ENCODE measurements at regions not wholly inside any gene's neighbourhood (a gene's known extent, or its start where the extent isn't known, plus 50 kb on each side); places are given as distances from the start of the nearest gene placed in this dataset.

DNA sequence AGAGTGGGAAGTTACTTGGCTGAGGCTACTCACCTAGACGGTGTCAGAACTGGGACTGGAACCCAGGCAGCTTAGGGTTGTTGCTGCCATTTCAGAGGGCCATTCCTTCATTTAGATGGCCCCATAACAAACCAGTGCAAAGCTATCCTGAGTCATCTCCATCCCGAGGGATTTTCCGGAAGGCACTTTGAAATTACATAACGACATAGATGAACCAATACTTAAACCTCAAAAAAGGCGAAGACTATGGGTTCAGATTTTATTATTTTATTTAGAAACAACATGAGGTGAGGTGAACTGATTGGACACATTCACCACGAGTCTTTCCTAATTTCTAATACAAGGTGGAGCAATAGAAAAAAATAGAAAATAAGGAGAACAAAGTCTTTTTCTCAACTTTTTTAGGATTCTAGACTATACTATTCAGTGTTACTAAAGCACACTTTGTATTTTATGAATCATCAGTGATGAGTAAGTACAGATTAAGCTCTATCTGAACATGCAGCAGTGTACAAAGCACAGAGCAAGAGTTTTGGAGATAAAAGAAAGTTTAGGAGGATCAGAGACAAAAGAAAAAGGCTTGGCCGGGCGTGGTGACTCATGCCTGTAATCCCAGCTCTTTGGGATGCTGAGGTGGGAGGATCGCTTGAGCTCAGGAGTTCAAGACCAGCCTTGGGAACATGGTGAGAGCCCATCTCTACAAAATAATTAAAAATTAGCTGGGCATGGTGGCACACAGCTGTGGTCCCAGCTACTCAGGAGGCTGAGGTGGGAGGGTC lies 79.5 kb upstream of the SVIL start:
- no peaks in the 10 kb centered on the region for H3K27me3 Mint-ChIP-seq (ENCODE audit: unreplicated experiment)

DNA sequence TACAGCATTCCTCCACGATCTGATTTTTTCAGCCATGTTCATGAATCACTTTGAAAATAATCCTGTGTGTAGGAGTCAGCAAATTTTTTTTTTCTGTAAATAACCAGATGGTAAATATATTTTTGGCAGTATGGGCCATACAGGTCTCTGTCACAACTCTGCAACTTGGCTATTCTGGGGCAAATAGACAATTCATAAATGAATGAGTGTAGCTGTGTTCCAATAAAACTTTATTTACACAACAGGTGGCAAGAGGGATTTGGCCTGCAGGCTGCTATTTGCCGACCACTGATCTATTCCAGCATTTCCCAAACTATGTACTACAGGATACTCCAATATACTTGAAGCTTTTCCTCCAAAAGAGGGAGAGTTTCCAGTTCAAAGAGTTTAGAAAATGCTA lies 78.7 kb upstream of the SVIL start:
- Mint-ChIP-seq H3K36me3 (ENCODE audit: unreplicated experiment) (peaks cover 22% of the 10 kb centered on the region), H3K9me3 (ENCODE audit: unreplicated experiment) (no peaks in the 10 kb centered on the region), H3K4me1 (ENCODE audit: unreplicated experiment) (peaks cover 43% of the 10 kb centered on the region), H3K4me3 (ENCODE audit: unreplicated experiment) (no peak overlapping the region), H3K27ac (ENCODE audit: unreplicated experiment) (no peak overlapping the region), H3K27me3 (ENCODE audit: unreplicated experiment) (no peaks in the 10 kb centered on the region)
- no peak for DNase-seq (ENCODE audit: extremely low spot score, unreplicated experiment)
- TF ChIP-seq, protein P1, sequence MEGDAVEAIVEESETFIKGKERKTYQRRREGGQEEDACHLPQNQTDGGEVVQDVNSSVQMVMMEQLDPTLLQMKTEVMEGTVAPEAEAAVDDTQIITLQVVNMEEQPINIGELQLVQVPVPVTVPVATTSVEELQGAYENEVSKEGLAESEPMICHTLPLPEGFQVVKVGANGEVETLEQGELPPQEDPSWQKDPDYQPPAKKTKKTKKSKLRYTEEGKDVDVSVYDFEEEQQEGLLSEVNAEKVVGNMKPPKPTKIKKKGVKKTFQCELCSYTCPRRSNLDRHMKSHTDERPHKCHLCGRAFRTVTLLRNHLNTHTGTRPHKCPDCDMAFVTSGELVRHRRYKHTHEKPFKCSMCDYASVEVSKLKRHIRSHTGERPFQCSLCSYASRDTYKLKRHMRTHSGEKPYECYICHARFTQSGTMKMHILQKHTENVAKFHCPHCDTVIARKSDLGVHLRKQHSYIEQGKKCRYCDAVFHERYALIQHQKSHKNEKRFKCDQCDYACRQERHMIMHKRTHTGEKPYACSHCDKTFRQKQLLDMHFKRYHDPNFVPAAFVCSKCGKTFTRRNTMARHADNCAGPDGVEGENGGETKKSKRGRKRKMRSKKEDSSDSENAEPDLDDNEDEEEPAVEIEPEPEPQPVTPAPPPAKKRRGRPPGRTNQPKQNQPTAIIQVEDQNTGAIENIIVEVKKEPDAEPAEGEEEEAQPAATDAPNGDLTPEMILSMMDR (IDR thresholded peaks at IDR 0.05) = no peak

More for the DNA sequence above, 79.5 kb upstream of the SVIL start:
- peaks cover 3% of the 10 kb centered on the region for H3K9me3 Mint-ChIP-seq (ENCODE audit: unreplicated experiment)
- peak; percentile 32 for DNase-seq (ENCODE audit: extremely low spot score, unreplicated experiment)
- TF ChIP-seq, protein P1 (IDR thresholded peaks at IDR 0.05) = no peak
- peaks cover 21% of the 10 kb centered on the region for H3K36me3 Mint-ChIP-seq (ENCODE audit: unreplicated experiment)
- peaks cover 40% of the 10 kb centered on the region for H3K4me1 Mint-ChIP-seq (ENCODE audit: unreplicated experiment)
- no peak overlapping the region for H3K4me3 Mint-ChIP-seq (ENCODE audit: unreplicated experiment)
- H3K27ac Mint-ChIP-seq (ENCODE audit: unreplicated experiment) = peak overlapping the region; percentile 1

DNA sequence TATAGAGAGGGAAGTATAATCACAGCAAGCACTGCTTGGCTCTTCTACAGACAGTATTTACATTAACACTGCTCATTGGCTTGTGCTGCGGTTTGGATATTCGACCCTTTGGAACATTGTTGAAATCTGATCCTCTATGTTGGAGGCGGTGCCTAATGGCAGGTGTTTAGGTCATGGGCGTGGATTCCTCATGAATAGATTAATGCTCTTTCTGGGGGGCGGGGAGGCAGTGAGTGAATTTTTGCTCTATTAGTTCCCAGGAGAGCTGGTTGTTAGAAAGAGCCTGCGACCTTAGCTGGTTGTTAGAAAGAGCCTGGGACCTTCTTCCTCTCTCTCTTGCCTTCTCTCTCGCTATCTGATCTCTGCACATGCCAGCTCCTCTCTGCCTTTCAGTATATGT lies 77.3 kb upstream of the SVIL start:
- no peak overlapping the region for H3K4me3 Mint-ChIP-seq (ENCODE audit: unreplicated experiment)
- no peaks in the 10 kb centered on the region for H3K9me3 Mint-ChIP-seq (ENCODE audit: unreplicated experiment)
- H3K27me3 Mint-ChIP-seq (ENCODE audit: unreplicated experiment) = no peaks in the 10 kb centered on the region
- peak; percentile 5 for DNase-seq (ENCODE audit: extremely low spot score, unreplicated experiment)
- H3K27ac Mint-ChIP-seq (ENCODE audit: unreplicated experiment) = no peak overlapping the region
- H3K4me1 Mint-ChIP-seq (ENCODE audit: unreplicated experiment) = peaks cover 48% of the 10 kb centered on the region
- peaks cover 20% of the 10 kb centered on the region for H3K36me3 Mint-ChIP-seq (ENCODE audit: unreplicated experiment)
- TF ChIP-seq, protein P1 (IDR thresholded peaks at IDR 0.05) = no peak

DNA sequence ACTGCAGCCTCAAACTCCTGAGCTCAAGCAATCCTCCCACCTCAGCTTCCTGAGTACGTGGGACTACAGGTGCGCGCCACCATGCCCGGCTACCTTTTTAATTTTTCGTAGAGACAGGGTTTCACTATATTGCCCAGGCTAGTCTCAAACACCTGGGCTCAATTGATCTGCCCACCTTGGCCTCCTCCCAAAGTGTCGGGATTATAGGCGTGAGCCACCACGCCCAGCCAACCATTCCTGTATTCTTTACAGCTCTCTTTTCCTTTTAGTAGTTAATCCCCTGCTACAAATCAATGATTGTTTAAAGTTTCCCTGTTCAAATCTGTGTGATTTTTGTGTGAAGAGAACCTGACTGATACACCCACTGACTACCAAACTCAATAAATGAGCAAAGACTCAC lies 75.4 kb upstream of the SVIL start:
- H3K36me3 Mint-ChIP-seq (ENCODE audit: unreplicated experiment) = peaks cover 23% of the 10 kb centered on the region
- H3K9me3 Mint-ChIP-seq (ENCODE audit: unreplicated experiment) = no peaks in the 10 kb centered on the region
- no peaks in the 10 kb centered on the region for H3K27me3 Mint-ChIP-seq (ENCODE audit: unreplicated experiment)
- H3K4me3 Mint-ChIP-seq (ENCODE audit: unreplicated experiment) = no peak overlapping the region
- DNase-seq (ENCODE audit: extremely low spot score, unreplicated experiment) = peak; percentile 32
- H3K27ac Mint-ChIP-seq (ENCODE audit: unreplicated experiment) = no peak overlapping the region
- TF ChIP-seq, protein P1 (IDR thresholded peaks at IDR 0.05) = no peak
- H3K4me1 Mint-ChIP-seq (ENCODE audit: unreplicated experiment) = peaks cover 43% of the 10 kb centered on the region

DNA sequence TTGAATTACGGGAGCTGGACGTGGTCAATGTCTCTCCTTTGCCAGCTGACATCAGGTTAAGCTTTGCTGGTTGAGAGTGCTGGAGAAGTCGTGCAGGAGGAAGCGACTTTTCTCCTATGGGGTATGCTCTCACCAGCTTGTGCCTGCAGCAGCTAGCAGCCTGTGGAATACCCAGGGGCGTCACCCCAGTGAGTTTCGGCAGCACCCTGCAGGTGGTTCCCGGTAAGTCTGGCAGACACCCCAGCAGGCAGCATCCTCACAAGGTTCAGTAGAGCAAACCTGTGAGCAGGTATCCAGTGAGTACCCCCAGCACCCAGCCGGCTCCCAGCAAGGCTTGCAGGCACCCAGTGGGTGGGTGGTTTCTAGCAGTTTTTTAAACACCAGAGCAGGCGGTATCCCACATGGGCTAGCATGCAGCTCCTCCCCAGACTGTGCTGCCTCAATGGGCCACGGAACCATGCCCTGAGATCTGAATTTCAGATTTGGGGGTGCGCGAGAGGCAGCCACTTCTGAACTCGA lies 74.8 kb upstream of the SVIL start:
- TF ChIP-seq, protein P1 (IDR thresholded peaks at IDR 0.05) = no peak
- Mint-ChIP-seq H3K36me3 (ENCODE audit: unreplicated experiment) (peaks cover 24% of the 10 kb centered on the region), H3K9me3 (ENCODE audit: unreplicated experiment) (no peaks in the 10 kb centered on the region), H3K4me3 (ENCODE audit: unreplicated experiment) (no peak overlapping the region), H3K27me3 (ENCODE audit: unreplicated experiment) (no peaks in the 10 kb centered on the region), H3K27ac (ENCODE audit: unreplicated experiment) (no peak overlapping the region), H3K4me1 (ENCODE audit: unreplicated experiment) (peaks cover 39% of the 10 kb centered on the region)
- DNase-seq (ENCODE audit: extremely low spot score, unreplicated experiment) = peak; percentile 78
